ENCODE measurements at regions not wholly inside any gene's neighbourhood (a gene's known extent, or its start where the extent isn't known, plus 50 kb on each side); places are given as distances from the start of the nearest gene placed in this dataset.

DNA sequence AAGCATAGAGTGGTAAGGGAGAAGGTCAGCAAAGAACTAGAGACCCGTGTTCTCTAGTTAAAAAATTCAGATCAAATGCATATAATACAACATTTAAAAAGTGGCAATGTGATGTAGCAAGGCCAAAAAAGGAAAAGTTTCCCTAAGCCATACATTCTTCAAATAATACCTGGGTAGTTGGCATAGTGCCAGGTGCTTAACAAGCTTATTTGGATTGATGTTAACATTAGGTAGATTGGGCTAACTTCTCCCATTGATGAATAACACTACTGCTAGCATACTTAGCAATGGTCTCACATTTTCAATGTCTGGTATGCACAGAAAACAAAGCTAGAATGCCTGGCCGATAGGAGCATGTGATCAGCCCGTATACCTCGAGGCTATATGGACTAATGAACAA is 283.6 kb upstream of the RARB start:
- DNase-seq (ENCODE audit: low read depth, low spot score): no peak

DNA sequence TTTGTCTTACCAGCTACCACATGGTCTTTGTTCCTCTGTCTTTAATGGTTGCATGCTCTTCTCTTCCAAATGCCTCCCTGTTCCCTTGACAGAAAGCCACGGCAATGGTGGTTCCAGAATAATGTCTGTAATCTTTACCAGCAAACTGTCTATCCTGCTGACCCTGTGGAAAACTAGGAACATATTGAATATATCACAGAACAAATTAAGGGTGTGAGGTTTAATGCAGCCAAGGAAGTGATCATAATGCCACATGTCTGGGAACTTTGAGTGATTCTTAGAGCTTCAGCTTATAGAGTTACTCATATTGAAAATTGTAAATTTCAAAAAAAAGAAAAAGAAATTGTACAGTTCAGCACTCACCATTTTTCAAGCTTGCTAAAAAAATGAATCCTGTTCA is 282.9 kb upstream of the RARB start:
- DNase-seq (ENCODE audit: low read depth, low spot score): no peak

GRCh38 chr3:25150199-25150598 is 277.9 kb upstream of the RARB start:
- no peak for DNase-seq (ENCODE audit: low read depth, low spot score)

DNA sequence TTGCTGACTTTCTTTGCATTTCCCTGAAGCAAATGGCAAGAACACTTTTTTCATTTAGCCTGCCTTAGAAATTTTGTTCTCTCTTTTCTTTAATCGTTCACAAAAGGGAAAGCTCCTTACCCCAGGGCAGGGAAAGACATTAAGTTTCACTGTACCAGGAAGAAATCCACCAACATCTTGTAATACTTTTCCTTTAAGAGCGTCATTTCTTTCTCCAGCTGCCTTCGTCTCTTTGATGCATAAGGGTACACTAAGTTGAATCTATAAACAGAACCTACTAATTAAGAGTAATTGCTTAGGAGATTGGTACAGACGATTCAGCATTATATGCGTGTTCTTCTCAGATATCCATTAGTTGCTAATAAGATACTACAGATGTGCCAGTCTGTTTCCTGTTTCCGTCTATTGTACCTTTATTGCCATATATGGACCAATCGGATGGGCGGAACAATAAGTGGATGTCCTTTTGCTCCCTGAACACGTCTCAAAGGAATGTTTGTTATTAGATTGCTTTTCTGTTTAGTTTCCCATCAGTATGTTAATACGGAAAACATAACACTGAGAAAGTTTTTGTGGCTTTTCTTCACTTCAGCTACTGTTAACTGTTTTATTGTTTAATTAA is 276.7 kb upstream of the RARB start:
- DNase-seq (ENCODE audit: low read depth, low spot score): peak; percentile 84

GRCh38 chr3:25151903-25152295 is 276.2 kb upstream of the RARB start:
- no peak for DNase-seq (ENCODE audit: low read depth, low spot score)

DNA sequence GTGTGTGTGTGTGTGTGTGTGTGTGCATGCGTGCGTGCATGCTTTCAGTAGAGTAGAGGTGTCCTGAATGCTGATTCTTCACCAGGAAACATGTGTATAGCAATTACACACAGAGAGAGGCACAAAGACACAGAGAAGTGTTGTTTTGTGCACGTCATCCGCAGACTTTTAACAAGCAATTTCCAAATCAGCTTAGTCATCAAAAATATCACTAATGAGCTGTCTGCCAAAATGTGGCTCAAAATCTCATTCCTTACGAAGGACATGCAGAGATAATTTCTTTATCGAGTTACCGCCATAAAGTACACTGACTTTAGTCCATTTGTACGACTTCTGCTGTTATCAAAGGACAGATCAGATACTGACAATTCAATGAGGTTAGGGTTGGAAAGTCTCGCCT is 274.9 kb upstream of the RARB start:
- no peak for DNase-seq (ENCODE audit: low read depth, low spot score)

DNA sequence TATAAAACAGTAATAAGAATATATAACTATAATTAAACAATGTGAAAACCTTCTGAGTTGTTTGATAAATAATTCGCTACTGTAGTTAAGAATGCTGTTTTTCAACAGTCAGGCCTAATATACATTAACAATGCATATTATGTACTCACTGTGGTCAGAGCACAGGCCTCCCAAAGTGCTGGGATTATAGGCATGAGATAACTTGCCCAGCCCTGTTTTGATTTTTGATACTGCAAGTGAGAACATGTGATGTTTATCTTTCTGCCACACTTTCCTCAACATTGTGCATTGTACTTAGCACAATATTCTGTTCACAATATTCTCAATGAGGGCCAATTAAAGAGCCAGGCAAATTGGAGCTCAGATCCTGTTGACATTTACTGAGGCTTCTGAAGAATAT is 274.5 kb upstream of the RARB start:
- no peak for DNase-seq (ENCODE audit: low read depth, low spot score)

- DNase-seq (ENCODE audit: low read depth, low spot score): no peak
Observed at GRCh38 chr3:25155652-25156471, 272.2 kb upstream of the RARB start.

- peak; percentile 67 for DNase-seq (ENCODE audit: low read depth, low spot score)
Observed at GRCh38 chr3:25156626-25157025, 271.4 kb upstream of the RARB start.

DNA sequence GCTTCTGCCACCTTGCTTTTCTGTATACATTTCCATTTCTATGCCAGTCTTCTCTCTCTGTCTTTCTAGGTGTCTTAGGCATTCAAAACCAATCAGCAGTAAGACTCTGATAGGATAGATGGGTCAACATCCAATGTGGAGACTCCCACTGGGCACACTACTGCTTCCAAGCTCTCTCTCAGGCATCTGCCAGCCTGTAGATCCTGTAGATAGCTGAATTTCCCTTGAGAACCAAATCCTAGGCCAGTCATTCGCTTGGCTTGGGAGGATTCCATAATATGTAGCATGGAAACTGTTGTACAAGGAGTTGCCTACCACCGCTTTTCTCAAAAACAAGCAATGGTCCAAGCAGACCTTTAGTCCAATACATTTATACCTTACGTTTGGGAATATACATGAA is 262.8 kb upstream of the RARB start:
- no peak for DNase-seq (ENCODE audit: low read depth, low spot score)

DNA sequence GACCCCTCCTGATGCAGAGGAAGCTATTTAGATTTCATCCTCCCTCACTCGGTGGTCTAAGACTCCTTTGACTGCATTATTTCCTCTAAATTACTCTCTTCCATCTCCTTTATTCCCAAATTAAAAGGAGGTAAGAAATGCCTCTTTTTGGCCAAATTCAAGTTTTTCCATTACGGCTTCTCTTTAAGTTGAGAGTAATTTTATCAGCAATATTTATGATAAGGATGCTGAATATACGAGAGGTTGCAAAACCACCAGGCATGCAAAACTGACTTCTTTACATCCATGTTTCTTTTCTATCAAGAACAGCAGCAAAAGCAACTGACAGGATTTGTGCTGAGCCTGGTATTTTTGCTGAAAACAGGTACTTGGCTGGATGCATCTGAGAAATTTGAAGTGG is 262.0 kb upstream of the RARB start:
- no peak for DNase-seq (ENCODE audit: low read depth, low spot score)

- DNase-seq (ENCODE audit: low read depth, low spot score): no peak
Observed at GRCh38 chr3:25169151-25169550, 258.9 kb upstream of the RARB start.

- no peak for DNase-seq (ENCODE audit: low read depth, low spot score)
Observed at GRCh38 chr3:25170021-25170420, 258.0 kb upstream of the RARB start.

- no peak for DNase-seq (ENCODE audit: low read depth, low spot score)
Observed at GRCh38 chr3:25171118-25171807, 256.8 kb upstream of the RARB start.

- DNase-seq (ENCODE audit: low read depth, low spot score): no peak
Observed at GRCh38 chr3:25171897-25172296, 256.2 kb upstream of the RARB start.

- no peak for DNase-seq (ENCODE audit: low read depth, low spot score)
Observed at GRCh38 chr3:25173606-25174005, 254.5 kb upstream of the RARB start.

DNA sequence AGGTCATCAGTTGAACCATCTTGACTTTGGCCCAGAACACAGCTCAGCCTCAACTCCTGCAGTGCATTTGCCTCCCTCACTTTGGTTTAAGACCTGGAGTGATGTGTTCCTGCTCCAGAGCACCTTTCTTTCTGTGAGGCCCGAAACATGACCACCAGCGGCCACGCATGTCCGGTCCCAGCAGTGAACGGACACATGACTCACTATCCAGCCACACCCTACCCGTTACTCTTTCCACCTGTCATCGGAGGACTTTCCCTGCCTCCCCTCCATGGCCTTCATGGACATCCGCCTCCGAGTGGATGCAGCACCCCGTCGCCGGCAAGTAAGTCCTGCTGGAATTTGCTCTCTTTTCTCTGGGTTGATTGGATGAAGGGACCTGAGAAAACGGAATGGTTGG is 253.8 kb upstream of the RARB start:
- DNase-seq (ENCODE audit: low read depth, low spot score): no peak

- DNase-seq (ENCODE audit: low read depth, low spot score): no peak
Observed at GRCh38 chr3:25177041-25177440, 251.0 kb upstream of the RARB start.

GRCh38 chr3:25178672-25179071 is 249.4 kb upstream of the RARB start:
- no peak for DNase-seq (ENCODE audit: low read depth, low spot score)

DNA sequence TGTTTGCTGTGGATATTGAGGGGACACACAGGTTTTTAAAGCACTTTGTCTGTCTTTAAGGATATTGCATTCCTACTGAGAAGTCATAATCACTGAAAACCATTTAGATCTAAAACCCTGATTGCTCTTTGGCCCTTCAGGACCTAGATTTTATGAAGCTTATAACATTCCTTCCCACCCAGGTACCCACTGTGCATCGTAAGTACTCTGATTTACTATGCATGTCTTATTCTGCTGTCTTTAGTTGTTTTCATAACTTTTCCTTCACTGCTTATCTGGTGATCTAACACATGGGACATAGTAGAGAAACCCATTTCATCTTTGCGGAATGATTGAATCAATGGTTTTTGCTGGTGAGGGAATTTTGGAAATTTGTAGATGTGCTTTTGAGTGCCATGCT is 247.0 kb upstream of the RARB start:
- no peak for DNase-seq (ENCODE audit: low read depth, low spot score)

- no peak for DNase-seq (ENCODE audit: low read depth, low spot score)
Observed at GRCh38 chr3:25182794-25183193, 245.3 kb upstream of the RARB start.

DNA sequence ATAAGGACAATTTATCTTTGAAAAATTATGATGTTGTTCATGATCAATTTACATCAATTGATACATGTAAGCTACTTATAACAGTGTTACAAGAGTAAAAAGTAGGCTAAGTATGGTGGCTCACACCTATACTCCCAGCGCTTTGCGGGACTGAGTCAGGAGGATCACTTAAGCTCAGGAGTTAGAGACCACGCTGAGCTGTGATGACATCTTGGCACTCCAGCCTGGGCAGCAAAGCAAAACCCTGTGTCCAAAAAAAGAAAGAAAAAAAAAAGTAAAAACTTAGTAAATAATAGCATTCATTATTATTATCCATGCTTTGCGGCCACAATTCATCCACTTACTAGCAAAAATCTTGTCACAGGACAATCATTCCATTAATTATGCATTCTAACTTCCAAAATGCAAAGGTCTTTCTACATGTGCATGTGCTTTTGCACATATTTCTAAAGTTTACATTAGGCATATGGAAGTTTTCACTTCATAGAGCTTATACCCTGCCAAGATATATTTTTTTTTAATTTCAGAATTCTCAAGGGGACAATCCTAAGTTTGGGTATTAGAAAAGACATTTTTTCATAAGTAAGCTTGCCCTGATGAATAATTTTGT is 243.3 kb upstream of the RARB start:
- DNase-seq (ENCODE audit: low read depth, low spot score): no peak

All from pulmonary artery endothelial cell (primary cell).